Sigmoid colon (tissue), 4 donors: ENCODE measurements at regions not wholly inside any gene's neighbourhood (a gene's known extent, or its start where the extent isn't known, plus 50 kb on each side); places are given as distances from the start of the nearest gene placed in this dataset.

Experiments
- CTCF ChIP-seq, 4 experiments: fragments of 450-650 bp in 3 of 4; fragments of 200-600 bp in 1 of 4; IDR thresholded peaks; one replicate each; pipeline ENCODE4 v1.5.1; 2016 to 2019; ENCODE audit warnings: antibody characterized with exemption in 4 of 4, mild to moderate bottlenecking in 3 of 4, moderate library complexity in 2 of 4
- EP300 ChIP-seq, 4 donors: sonication (generic); formaldehyde crosslinking; IDR thresholded peaks; one replicate each; pipeline ENCODE4 v1.6.1; 2017; ENCODE audit warnings: antibody characterized with exemption in 4 of 4
- POLR2A ChIP-seq, 2 donors: fragments of 450-650 bp; IDR thresholded peaks; one replicate each; pipeline ENCODE4 v1.6.1; 2016; ENCODE audit warnings: antibody characterized with exemption in 2 of 2, mild to moderate bottlenecking in 2 of 2, moderate library complexity in 2 of 2
- POLR2AphosphoS5 ChIP-seq, 4 donors: sonication (generic); formaldehyde crosslinking; IDR thresholded peaks; one replicate each; pipeline ENCODE4 v1.6.1; 2017; ENCODE audit warnings: antibody characterized with exemption in 4 of 4

- TF ChIP-seq CTCF (IDR thresholded peaks at IDR 0.05) (no peak), EP300 (IDR thresholded peaks at IDR 0.05) (no peak), POLR2AphosphoS5 (IDR thresholded peaks at IDR 0.05) (no peak), POLR2A (IDR thresholded peaks at IDR 0.05) (no peak)
Measured at GRCh38 chr2:207327513-207327912, 161.8 kb upstream of the KLF7 start.
